ENCODE measurements at regions not wholly inside any gene's neighbourhood (a gene's known extent, or its start where the extent isn't known, plus 50 kb on each side); places are given as distances from the start of the nearest gene placed in this dataset.

DNA sequence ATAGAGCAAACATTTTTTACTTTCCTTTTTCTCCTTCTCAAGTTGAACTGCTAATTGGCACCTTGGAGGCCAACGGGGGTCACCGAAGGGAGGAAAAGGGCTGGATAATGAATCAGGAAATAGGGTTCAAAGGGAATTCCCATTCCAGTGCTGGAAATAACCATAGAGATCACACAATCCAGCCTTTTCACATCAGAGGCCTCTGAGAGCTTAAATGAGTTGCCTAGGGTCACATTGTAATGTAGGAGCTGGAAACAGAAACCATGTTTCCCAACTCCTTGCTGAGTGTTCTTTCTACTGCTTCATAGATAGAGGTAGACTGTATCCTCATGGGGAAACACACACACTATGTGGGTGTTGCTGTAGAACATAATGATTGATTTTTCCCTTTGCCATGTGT is 60.6 kb upstream of the DDHD1 start:
- no peak overlapping the region for H2BK5ac ChIP-seq (ENCODE audit: insufficient read length, low read length)
- WGBS (ENCODE audit: extremely low coverage, insufficient read length, low lambda C conversion rate): no CpG with 5 or more reads among the region's 2 CpGs
- H3K4ac ChIP-seq (ENCODE audit: low read depth, low read length): no peak overlapping the region
- H2BK20ac ChIP-seq (ENCODE audit: low read depth, low read length, poor library complexity, severe bottlenecking): no peak overlapping the region
- H2AFZ ChIP-seq (ENCODE audit: low read length): no peak overlapping the region
- H4K5ac ChIP-seq (ENCODE audit: insufficient read length, low read depth, low read length): no peak overlapping the region
- no peak overlapping the region for H2AK5ac ChIP-seq (ENCODE audit: insufficient read length, low read length)
- H4K91ac ChIP-seq (ENCODE audit: insufficient read length, low read depth, low read length): no peak overlapping the region
- no peaks in the 10 kb centered on the region for H3K27me3 Mint-ChIP-seq (ENCODE audit: low read depth)
- peaks cover 9% of the 10 kb centered on the region in 2 experiments for H3K4me1 Mint-ChIP-seq
- H3K4me2 ChIP-seq (ENCODE audit: insufficient read depth, insufficient read length, low read length): no peak overlapping the region
- H3K18ac ChIP-seq (ENCODE audit: insufficient read length, low read depth, low read length): no peak overlapping the region
- H4K20me1 ChIP-seq (ENCODE audit: control insufficient read depth, insufficient read depth, insufficient read length): no peaks in the 10 kb centered on the region
- no peak overlapping the region for H3K27ac ChIP-seq (ENCODE audit: insufficient read length, low read depth, low read length)
- H2BK12ac ChIP-seq (ENCODE audit: insufficient read length, low read depth, low read length): no peak overlapping the region
- no peaks in the 10 kb centered on the region for H3K9me3 ChIP-seq (ENCODE audit: control insufficient read depth, low read depth, low read length)
- H3K23me2 ChIP-seq (ENCODE audit: insufficient read length, low read depth, low read length, poor library complexity, severe bottlenecking): peaks cover 2% of the 10 kb centered on the region
- no peak for DNase-seq
- no peak overlapping the region for H4K8ac ChIP-seq (replicated peaks; ENCODE audit: insufficient read length, low read depth, low read length)
- H3K27me3 ChIP-seq (ENCODE audit: insufficient read depth, low read length): no peaks in the 10 kb centered on the region
- H3K9ac ChIP-seq (ENCODE audit: extremely low read depth, insufficient read length, low read length): no peak overlapping the region
- no peak for TF ChIP-seq CTCF (conservative IDR thresholded peaks at IDR 0.05)
- H3K14ac ChIP-seq (ENCODE audit: insufficient read depth, low read length): no peak overlapping the region
- H3K27ac Mint-ChIP-seq: no peak overlapping the region
- no peaks in the 10 kb centered on the region for H3K79me2 ChIP-seq (ENCODE audit: insufficient read depth, low read length)
- peaks cover 3 to 4% (median 4%) of the 10 kb centered on the region in 3 experiments; a peak in 4 of 7 replicates for H3K36me3 Mint-ChIP-seq (ENCODE audit: insufficient read depth in 1 of 3, low read depth in 3 of 3)
- H3K23ac ChIP-seq (ENCODE audit: insufficient read length, low read depth, low read length): no peak overlapping the region
- no peak overlapping the region for H3K4me3 Mint-ChIP-seq
- no peak overlapping the region for H2BK120ac ChIP-seq (ENCODE audit: low read depth, low read length, poor library complexity, severe bottlenecking)
- H3K4me1 ChIP-seq (ENCODE audit: insufficient read depth, low read length): no peaks in the 10 kb centered on the region; the same call in 1 of the 2 replicates
- no peak overlapping the region for H3K56ac ChIP-seq (ENCODE audit: insufficient read length, low read depth, low read length)
- 0 out of 5 replicates have a peak, but pooled peaks cover 0 to 2% of the 10 kb centered on the region in 2 experiments for H3K9me3 Mint-ChIP-seq
- no peak overlapping the region for H2BK15ac ChIP-seq (ENCODE audit: low read depth, low read length)
- no peaks in the 10 kb centered on the region for H3K79me1 ChIP-seq (ENCODE audit: insufficient read depth, low read depth, low read length, poor library complexity, severe bottlenecking)
- H3T11ph ChIP-seq (ENCODE audit: low read length): no peak overlapping the region
